ENCODE measurements at regions not wholly inside any gene's neighbourhood (a gene's known extent, or its start where the extent isn't known, plus 50 kb on each side); places are given as distances from the start of the nearest gene placed in this dataset.

- no CpG with 5 or more reads among the region's 2 CpGs for WGBS (ENCODE audit: extremely low coverage, insufficient coverage, low lambda C conversion rate)
- H3K36me3 ChIP-seq (ENCODE audit: control insufficient read depth, insufficient read depth, low read length) = no peaks in the 10 kb centered on the region
- H3K27ac ChIP-seq (ENCODE audit: low read depth, low read length) = no peak overlapping the region
- peaks cover 25% of the 10 kb centered on the region for H3K79me2 ChIP-seq (ENCODE audit: control insufficient read depth, insufficient read depth, low read length)
- H3K9ac ChIP-seq (ENCODE audit: low read length) = no peak overlapping the region
- no peak overlapping the region for H3K4me3 ChIP-seq (ENCODE audit: low read length)
- H3K79me1 ChIP-seq (ENCODE audit: low read length) = peaks cover 29% of the 10 kb centered on the region
- H3K23ac ChIP-seq (ENCODE audit: low read length) = no peak overlapping the region
- no peak for DNase-seq
- H3K56ac ChIP-seq (ENCODE audit: low read length) = no peak overlapping the region
- H3K27me3 ChIP-seq (ENCODE audit: insufficient read depth, low read length, poor library complexity) = no peaks in the 10 kb centered on the region
- no peak overlapping the region for H3K4me2 ChIP-seq (ENCODE audit: low read length)
- no peak overlapping the region for H2AK5ac ChIP-seq (ENCODE audit: low read length)
- H4K5ac ChIP-seq (ENCODE audit: low read length) = no peak overlapping the region
- H3K18ac ChIP-seq (ENCODE audit: low read length) = no peak overlapping the region
- H3K4ac ChIP-seq (ENCODE audit: low read depth, low read length) = no peak overlapping the region
- H2BK5ac ChIP-seq (ENCODE audit: low read length) = no peak overlapping the region
- H2BK15ac ChIP-seq (replicated peaks; ENCODE audit: low read depth) = no peak overlapping the region
- H3K4me1 ChIP-seq (ENCODE audit: control insufficient read depth, low read depth, low read length) = peaks cover 14% of the 10 kb centered on the region
- no peak overlapping the region for H4K8ac ChIP-seq (ENCODE audit: low read depth, low read length)
- H2BK120ac ChIP-seq (ENCODE audit: low read depth, low read length) = no peak overlapping the region
Observed at GRCh38 chr5:124683917-124684555, 62.4 kb downstream of the ZNF608 start.

- Histone ChIP-seq H4K8ac (ENCODE audit: low read depth, low read length) (no peak overlapping the region), H3K27ac (ENCODE audit: low read depth, low read length) (no peak overlapping the region), H3K18ac (ENCODE audit: low read length) (no peak overlapping the region), H3K9ac (ENCODE audit: low read length) (no peak overlapping the region), H3K4me1 (ENCODE audit: control insufficient read depth, low read depth, low read length) (peaks cover 5% of the 10 kb centered on the region), H3K23ac (ENCODE audit: low read length) (no peak overlapping the region), H3K4ac (ENCODE audit: low read depth, low read length) (no peak overlapping the region), H2BK120ac (ENCODE audit: low read depth, low read length) (no peak overlapping the region), H2BK5ac (ENCODE audit: low read length) (no peak overlapping the region), H4K5ac (ENCODE audit: low read length) (no peak overlapping the region), H3K27me3 (ENCODE audit: insufficient read depth, low read length, poor library complexity) (no peaks in the 10 kb centered on the region), H3K4me2 (ENCODE audit: low read length) (no peak overlapping the region), H3K36me3 (ENCODE audit: control insufficient read depth, insufficient read depth, low read length) (no peaks in the 10 kb centered on the region), H2BK15ac (replicated peaks; ENCODE audit: low read depth) (no peak overlapping the region), H2AK5ac (ENCODE audit: low read length) (no peak overlapping the region), H3K79me1 (ENCODE audit: low read length) (peaks cover 19% of the 10 kb centered on the region), H3K79me2 (ENCODE audit: control insufficient read depth, insufficient read depth, low read length) (peaks cover 18% of the 10 kb centered on the region), H3K56ac (ENCODE audit: low read length) (no peak overlapping the region), H3K4me3 (ENCODE audit: low read length) (no peak overlapping the region)
- no CpG with 5 or more reads among the region's 4 CpGs for WGBS (ENCODE audit: extremely low coverage, insufficient coverage, low lambda C conversion rate)
- no peak for DNase-seq
Observed at GRCh38 chr5:124679578-124680199, 66.8 kb downstream of the ZNF608 start.

GRCh38 chr5:124678922-124679519 is 67.4 kb downstream of the ZNF608 start:
- Histone ChIP-seq H3K18ac (ENCODE audit: low read length) (no peak overlapping the region), H4K5ac (ENCODE audit: low read length) (no peak overlapping the region), H3K4me2 (ENCODE audit: low read length) (no peak overlapping the region), H2BK5ac (ENCODE audit: low read length) (no peak overlapping the region), H3K79me2 (ENCODE audit: control insufficient read depth, insufficient read depth, low read length) (peaks cover 24% of the 10 kb centered on the region), H3K23ac (ENCODE audit: low read length) (no peak overlapping the region), H3K27me3 (ENCODE audit: insufficient read depth, low read length, poor library complexity) (no peaks in the 10 kb centered on the region), H2BK15ac (replicated peaks; ENCODE audit: low read depth) (no peak overlapping the region), H4K8ac (ENCODE audit: low read depth, low read length) (no peak overlapping the region), H3K4me1 (ENCODE audit: control insufficient read depth, low read depth, low read length) (peaks cover 5% of the 10 kb centered on the region), H3K79me1 (ENCODE audit: low read length) (peaks cover 21% of the 10 kb centered on the region), H2AK5ac (ENCODE audit: low read length) (no peak overlapping the region), H3K36me3 (ENCODE audit: control insufficient read depth, insufficient read depth, low read length) (no peaks in the 10 kb centered on the region), H3K56ac (ENCODE audit: low read length) (peak overlapping the region; percentile 9), H3K27ac (ENCODE audit: low read depth, low read length) (no peak overlapping the region), H3K4me3 (ENCODE audit: low read length) (no peak overlapping the region), H3K9ac (ENCODE audit: low read length) (no peak overlapping the region), H2BK120ac (ENCODE audit: low read depth, low read length) (no peak overlapping the region), H3K4ac (ENCODE audit: low read depth, low read length) (no peak overlapping the region)
- WGBS (ENCODE audit: extremely low coverage, insufficient coverage, low lambda C conversion rate) = no CpG with 5 or more reads among the region's 8 CpGs
- no peak for DNase-seq

- Histone ChIP-seq H2BK15ac (replicated peaks; ENCODE audit: low read depth) (no peak overlapping the region), H3K4ac (ENCODE audit: low read depth, low read length) (no peak overlapping the region), H4K5ac (ENCODE audit: low read length) (no peak overlapping the region), H4K8ac (ENCODE audit: low read depth, low read length) (no peak overlapping the region), H3K56ac (ENCODE audit: low read length) (no peak overlapping the region), H3K18ac (ENCODE audit: low read length) (no peak overlapping the region), H3K79me2 (ENCODE audit: control insufficient read depth, insufficient read depth, low read length) (peaks cover 25% of the 10 kb centered on the region), H3K4me1 (ENCODE audit: control insufficient read depth, low read depth, low read length) (peaks cover 5% of the 10 kb centered on the region), H3K4me3 (ENCODE audit: low read length) (no peak overlapping the region), H3K36me3 (ENCODE audit: control insufficient read depth, insufficient read depth, low read length) (no peaks in the 10 kb centered on the region), H3K23ac (ENCODE audit: low read length) (no peak overlapping the region), H2BK120ac (ENCODE audit: low read depth, low read length) (no peak overlapping the region), H3K79me1 (ENCODE audit: low read length) (peaks cover 21% of the 10 kb centered on the region), H3K27ac (ENCODE audit: low read depth, low read length) (no peak overlapping the region), H3K27me3 (ENCODE audit: insufficient read depth, low read length, poor library complexity) (no peaks in the 10 kb centered on the region), H3K4me2 (ENCODE audit: low read length) (no peak overlapping the region), H2AK5ac (ENCODE audit: low read length) (no peak overlapping the region), H2BK5ac (ENCODE audit: low read length) (no peak overlapping the region), H3K9ac (ENCODE audit: low read length) (no peak overlapping the region)
- no peak for DNase-seq
- WGBS (ENCODE audit: extremely low coverage, insufficient coverage, low lambda C conversion rate) = no CpG with 5 or more reads among the region's 4 CpGs
Observed at GRCh38 chr5:124678468-124678867, 68.0 kb downstream of the ZNF608 start.

DNA sequence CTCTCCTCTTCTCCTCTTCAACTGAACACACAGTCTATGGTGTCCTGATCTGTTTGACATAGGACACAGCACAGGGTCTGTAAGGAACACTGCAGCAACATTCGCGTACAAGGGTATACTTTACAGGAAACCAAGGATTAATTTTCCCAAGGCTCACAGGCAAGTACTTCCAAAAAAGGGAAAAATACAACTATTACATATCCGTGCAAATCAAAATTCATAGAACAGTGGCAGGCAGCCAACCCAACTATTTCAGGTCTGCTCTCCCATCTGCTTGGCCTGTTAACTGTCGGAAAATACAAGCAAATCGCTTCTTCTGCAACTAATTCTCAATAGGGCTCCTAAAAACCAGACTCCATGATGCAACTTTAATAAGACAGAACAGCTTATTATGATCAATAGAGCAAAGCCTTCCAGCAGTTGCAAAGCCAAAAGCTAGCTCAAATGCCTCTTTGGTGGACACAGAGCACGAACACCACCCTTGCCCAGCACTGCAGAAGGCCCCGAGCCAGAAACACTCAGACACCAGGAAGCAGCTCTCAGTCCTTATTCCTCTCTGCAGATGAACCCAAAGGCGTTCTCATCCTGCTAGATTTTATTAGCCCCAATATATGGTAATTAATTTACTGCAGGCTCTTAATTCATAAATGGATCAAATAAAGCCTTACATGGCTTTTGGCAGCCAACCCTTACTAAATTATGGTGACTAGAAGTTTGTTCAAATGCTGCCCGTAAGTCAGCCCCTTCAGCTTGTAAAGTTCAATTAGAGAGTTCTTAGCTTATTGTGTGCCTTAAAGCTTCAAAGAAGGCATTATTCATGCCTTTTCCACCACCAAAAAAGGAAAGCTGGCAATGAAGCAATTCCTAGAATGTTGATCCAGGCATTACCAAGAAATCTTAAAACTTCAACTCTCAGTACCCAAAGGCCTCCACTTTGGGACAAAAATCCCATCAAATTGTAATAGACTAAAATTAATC is 68.8 kb downstream of the ZNF608 start:
- DNase-seq = no peak
- no peak overlapping the region for H3K56ac ChIP-seq (ENCODE audit: low read length)
- H3K79me1 ChIP-seq (ENCODE audit: low read length) = peaks cover 15% of the 10 kb centered on the region
- H3K4me1 ChIP-seq (ENCODE audit: control insufficient read depth, low read depth, low read length) = peaks cover 5% of the 10 kb centered on the region
- no peaks in the 10 kb centered on the region for H3K27me3 ChIP-seq (ENCODE audit: insufficient read depth, low read length, poor library complexity)
- no peak overlapping the region for H3K9ac ChIP-seq (ENCODE audit: low read length)
- H3K4ac ChIP-seq (ENCODE audit: low read depth, low read length) = no peak overlapping the region
- H3K4me2 ChIP-seq (ENCODE audit: low read length) = no peak overlapping the region
- no peak overlapping the region for H4K8ac ChIP-seq (ENCODE audit: low read depth, low read length)
- H3K23ac ChIP-seq (ENCODE audit: low read length) = no peak overlapping the region
- no peak overlapping the region for H2BK5ac ChIP-seq (ENCODE audit: low read length)
- no peak overlapping the region for H3K27ac ChIP-seq (ENCODE audit: low read depth, low read length)
- no peak overlapping the region for H4K5ac ChIP-seq (ENCODE audit: low read length)
- no peak overlapping the region for H2BK120ac ChIP-seq (ENCODE audit: low read depth, low read length)
- no peak overlapping the region for H2AK5ac ChIP-seq (ENCODE audit: low read length)
- H3K79me2 ChIP-seq (ENCODE audit: control insufficient read depth, insufficient read depth, low read length) = peaks cover 23% of the 10 kb centered on the region
- no peak overlapping the region for H3K4me3 ChIP-seq (ENCODE audit: low read length)
- no peaks in the 10 kb centered on the region for H3K36me3 ChIP-seq (ENCODE audit: control insufficient read depth, insufficient read depth, low read length)
- no CpG with 5 or more reads among the region's 9 CpGs for WGBS (ENCODE audit: extremely low coverage, insufficient coverage, low lambda C conversion rate)
- H3K18ac ChIP-seq (ENCODE audit: low read length) = no peak overlapping the region
- H2BK15ac ChIP-seq (replicated peaks; ENCODE audit: low read depth) = no peak overlapping the region

All from mesendoderm (in vitro differentiated cells).